Colonic mucosa (tissue), 4 donors: ENCODE measurements at regions not wholly inside any gene's neighbourhood (a gene's known extent, or its start where the extent isn't known, plus 50 kb on each side); places are given as distances from the start of the nearest gene placed in this dataset.

Experiments
- DNase-seq: peaks from one replicate; pipeline ENCODE4 v3.0.0-alpha.2; 2020
- H3K27ac ChIP-seq: fragments of 200-600 bp; one replicate; pipeline ENCODE4 v1.8.0; 2021
- H3K27me3 ChIP-seq: fragments of 200-600 bp; one replicate; pipeline ENCODE4 v1.8.0; 2021
- H3K36me3 ChIP-seq: fragments of 200-600 bp; one replicate; pipeline ENCODE4 v1.8.0; 2021
- H3K4me1 ChIP-seq: fragments of 200-600 bp; one replicate; pipeline ENCODE4 v1.8.0; 2021; ENCODE audit warnings: mild to moderate bottlenecking
- H3K4me3 ChIP-seq: fragments of 200-600 bp; one replicate; pipeline ENCODE4 v1.8.0; 2021
- H3K9ac ChIP-seq, 2 donors: one replicate each; pipeline ENCODE4 v1.7.0; 2013; ENCODE audit warnings: control low read depth in 2 of 2, low read depth in 2 of 2, low read length in 2 of 2
- H3K9me3 ChIP-seq: fragments of 200-600 bp; one replicate; pipeline ENCODE4 v1.8.0; 2021
- CTCF ChIP-seq: fragments of 200-600 bp; IDR thresholded peaks from one replicate; pipeline ENCODE4 v1.8.0; 2022; ENCODE audit warnings: antibody characterized with exemption, mild to moderate bottlenecking
- intact Hi-C: fragments of 100-400 bp; cut with DNase I; formaldehyde crosslinking; loops from one replicate; pipeline ENCODE4 v1.14.1; 2022
- donor health status: healthy.
- donor health status: DM: no; HTN: no; CAD: no.
- donor health status: DM: no; HTN: no; CAD: no.

GRCh38 chr4:186875476-186875875, 151.8 kb upstream of the FAT1 start:
- no peak for DNase-seq
- H3K9me3 ChIP-seq = no peaks in the 10 kb centered on the region
- H3K36me3 ChIP-seq = no peaks in the 10 kb centered on the region
- no peak overlapping the region for H3K9ac ChIP-seq
- no peaks in the 10 kb centered on the region for H3K27me3 ChIP-seq
- TF ChIP-seq CTCF = no peak
- no peak overlapping the region for H3K4me3 ChIP-seq
- no peaks in the 10 kb centered on the region for H3K4me1 ChIP-seq
- no peak overlapping the region for H3K27ac ChIP-seq
- intact Hi-C loops = no loop called here

GRCh38 chr4:186876961-186877626, 153.4 kb upstream of the FAT1 start:
- Histone ChIP-seq H3K27me3 (no peaks in the 10 kb centered on the region), H3K4me3 (no peak overlapping the region), H3K9ac (no peak overlapping the region), H3K36me3 (no peaks in the 10 kb centered on the region), H3K4me1 (no peaks in the 10 kb centered on the region), H3K27ac (no peak overlapping the region), H3K9me3 (no peaks in the 10 kb centered on the region)
- no peak for DNase-seq
- no peak for TF ChIP-seq CTCF
- intact Hi-C loops = no loop called here

GRCh38 chr4:186878203-186878776, 154.6 kb upstream of the FAT1 start:
- no peak overlapping the region for H3K4me3 ChIP-seq
- intact Hi-C loops = no loop called here
- no peak for TF ChIP-seq CTCF
- H3K27me3 ChIP-seq = no peaks in the 10 kb centered on the region
- H3K27ac ChIP-seq = no peak overlapping the region
- no peak overlapping the region for H3K9ac ChIP-seq
- DNase-seq = no peak
- H3K36me3 ChIP-seq = no peaks in the 10 kb centered on the region
- no peaks in the 10 kb centered on the region for H3K4me1 ChIP-seq
- H3K9me3 ChIP-seq = no peaks in the 10 kb centered on the region

DNA sequence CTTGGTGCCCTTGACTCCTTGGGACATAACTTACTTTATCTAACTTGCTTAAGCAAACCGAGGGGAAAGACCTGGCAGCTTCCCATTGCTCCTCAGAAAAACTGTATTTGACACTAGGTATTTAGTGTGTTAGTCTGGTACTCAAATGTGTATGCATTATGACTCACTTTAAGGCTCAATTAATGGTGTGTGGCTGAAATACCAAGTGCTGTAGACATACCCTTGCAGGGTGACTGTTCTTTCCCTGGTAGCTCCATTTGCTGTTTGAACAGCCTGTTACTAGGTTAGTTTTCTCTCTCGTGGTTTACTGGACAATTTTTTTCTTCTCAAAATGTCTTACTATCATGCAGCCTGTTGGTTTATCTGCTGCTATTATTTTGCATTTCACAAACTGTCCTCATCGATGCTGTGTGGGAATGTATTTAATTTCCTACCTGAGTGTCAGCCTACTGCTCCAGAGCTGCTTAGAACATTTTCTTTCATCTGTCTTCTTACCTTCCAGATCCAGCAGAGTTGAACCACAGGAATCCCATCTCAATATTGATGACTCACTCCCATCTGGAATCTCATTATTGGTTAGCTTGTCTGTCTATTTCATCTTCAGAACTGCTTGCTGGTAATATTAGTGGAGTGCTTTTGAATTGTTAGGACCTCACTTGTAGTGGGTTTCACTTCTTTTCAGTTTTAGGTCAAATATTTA, 158.0 kb upstream of the FAT1 start:
- Histone ChIP-seq H3K9ac (no peak overlapping the region), H3K9me3 (no peaks in the 10 kb centered on the region), H3K4me1 (no peaks in the 10 kb centered on the region), H3K27me3 (no peaks in the 10 kb centered on the region), H3K4me3 (no peak overlapping the region), H3K27ac (no peak overlapping the region), H3K36me3 (no peaks in the 10 kb centered on the region)
- TF ChIP-seq CTCF = no peak
- DNase-seq = no peak
- intact Hi-C loops = no loop called here

- Histone ChIP-seq H3K27me3 (no peaks in the 10 kb centered on the region), H3K4me3 (no peak overlapping the region), H3K9me3 (no peaks in the 10 kb centered on the region), H3K36me3 (no peaks in the 10 kb centered on the region), H3K9ac (no peak overlapping the region), H3K27ac (no peak overlapping the region), H3K4me1 (no peaks in the 10 kb centered on the region)
- DNase-seq = no peak
- no peak for TF ChIP-seq CTCF
- intact Hi-C loops = no loop called here
Measured at GRCh38 chr4:186882293-186882692, 158.6 kb upstream of the FAT1 start.
